HUES6 (cell line): ENCODE measurements at regions not wholly inside any gene's neighbourhood (a gene's known extent, or its start where the extent isn't known, plus 50 kb on each side); places are given as distances from the start of the nearest gene placed in this dataset.
"Not testable (repeated sequence)": the region's sequence is repeated elsewhere in the genome, so short reads cannot be mapped to it uniquely, and the experiment has no call there.

Source experiments
- H3K27ac ChIP-seq: 2 replicates; pipeline ENCODE4 v1.7.0; 2013; ENCODE audit warnings: low read depth, mild to moderate bottlenecking, low read length, inconsistent platforms
- H3K27me3 ChIP-seq: 2 replicates; pipeline ENCODE4 v1.6.1; 2013; ENCODE audit warnings: low read length; ENCODE audit not compliant: control insufficient read depth, insufficient read depth
- H3K36me3 ChIP-seq: 2 replicates; pipeline ENCODE4 v1.6.1; 2013; ENCODE audit warnings: low read length; ENCODE audit not compliant: control insufficient read depth, insufficient read depth
- H3K4me1 ChIP-seq: 2 replicates; pipeline ENCODE4 v1.6.1; 2013; ENCODE audit warnings: low read length; ENCODE audit not compliant: control insufficient read depth, insufficient read depth
- H3K4me3 ChIP-seq: 2 replicates; pipeline ENCODE4 v1.5.1; 2013; ENCODE audit warnings: low read depth, low read length
- H3K9ac ChIP-seq: one replicate; pipeline ENCODE4 v1.6.1; 2013; ENCODE audit warnings: mild to moderate bottlenecking, low read length
- H3K9me3 ChIP-seq: 2 replicates; pipeline ENCODE4 v1.6.1; 2013; ENCODE audit warnings: low read depth, low read length; ENCODE audit not compliant: control insufficient read depth, insufficient read depth

- H3K4me3 ChIP-seq: no peak overlapping the region
- no peaks in the 10 kb centered on the region for H3K36me3 ChIP-seq
- H3K9me3 ChIP-seq: peaks cover 19% of the 10 kb centered on the region
- H3K4me1 ChIP-seq: peaks cover 9% of the 10 kb centered on the region
- no peaks in the 10 kb centered on the region for H3K27me3 ChIP-seq
- H3K9ac ChIP-seq: no peak overlapping the region
- no peak overlapping the region for H3K27ac ChIP-seq
These were observed 83.5 kb upstream of the KMT2C start for GRCh38 chr7:152519290-152519689.

DNA sequence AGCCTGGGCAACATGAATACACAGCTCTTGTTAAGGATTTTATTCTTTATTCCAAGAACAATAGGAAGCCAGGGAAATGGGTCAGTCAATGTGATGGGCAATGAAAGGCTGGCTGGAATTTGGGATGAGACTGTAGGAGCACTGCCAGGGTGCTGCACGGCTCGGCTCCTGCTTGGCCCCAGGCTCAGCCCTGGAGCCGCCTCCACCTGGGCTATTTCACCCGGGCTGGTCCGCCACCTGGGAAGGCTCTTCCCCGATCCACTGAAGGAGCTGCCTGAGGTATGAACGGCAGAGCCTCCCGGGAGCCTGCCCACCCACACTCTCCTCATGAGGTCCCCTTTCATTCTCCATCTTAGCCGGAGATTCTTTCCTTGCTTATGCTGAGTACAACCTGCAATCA is 80.4 kb upstream of the KMT2C start:
- Histone ChIP-seq H3K27ac (no peak overlapping the region), H3K9me3 (peaks cover 19% of the 10 kb centered on the region), H3K9ac (no peak overlapping the region), H3K36me3 (no peaks in the 10 kb centered on the region), H3K27me3 (no peaks in the 10 kb centered on the region), H3K4me1 (no peaks in the 10 kb centered on the region), H3K4me3 (no peak overlapping the region)

DNA sequence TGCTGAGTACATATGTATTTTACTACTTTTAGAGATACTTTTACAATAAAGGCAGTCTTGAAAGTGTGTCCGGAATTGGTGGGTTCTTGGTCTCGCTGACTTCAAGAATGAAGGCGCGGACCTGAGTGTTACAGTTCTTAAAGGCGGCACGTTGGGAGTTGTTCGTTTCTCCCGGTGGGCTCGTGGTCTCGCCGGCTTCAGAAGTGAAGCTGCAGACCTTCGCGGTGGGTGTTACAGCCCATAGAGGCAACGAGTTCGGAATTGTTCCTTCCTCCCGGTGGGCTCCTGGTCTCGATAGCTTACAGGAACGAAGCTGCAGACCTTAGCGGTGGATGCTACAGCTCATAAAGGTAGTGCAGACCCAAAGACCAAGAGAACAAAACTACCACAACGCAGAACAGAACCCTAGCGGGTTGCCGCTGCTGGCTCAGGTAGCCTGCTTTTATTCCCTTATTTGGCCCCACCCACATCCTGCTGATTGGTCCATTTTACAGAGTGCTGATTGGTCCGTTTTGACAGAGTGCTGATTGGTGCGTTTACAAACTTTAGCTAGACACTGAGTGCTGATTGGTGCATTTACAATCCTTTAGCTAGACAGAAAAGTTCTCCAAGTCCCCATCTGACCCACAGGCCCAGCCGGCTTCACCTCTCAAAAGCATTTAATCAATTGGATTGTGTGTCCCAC is 79.6 kb upstream of the KMT2C start:
- not testable (repeated sequence) for H3K36me3 ChIP-seq, H3K27ac ChIP-seq, H3K9ac ChIP-seq, H3K4me1 ChIP-seq, H3K27me3 ChIP-seq, H3K4me3 ChIP-seq
- H3K9me3 ChIP-seq: peaks cover 18% of the 10 kb centered on the region

GRCh38 chr7:152514771-152515105 is 78.9 kb upstream of the KMT2C start:
- Histone ChIP-seq H3K36me3 (no peaks in the 10 kb centered on the region), H3K27ac (no peak overlapping the region), H3K4me1 (no peaks in the 10 kb centered on the region), H3K27me3 (no peaks in the 10 kb centered on the region), H3K4me3 (no peak overlapping the region), H3K9me3 (peaks cover 12% of the 10 kb centered on the region), H3K9ac (no peak overlapping the region)

DNA sequence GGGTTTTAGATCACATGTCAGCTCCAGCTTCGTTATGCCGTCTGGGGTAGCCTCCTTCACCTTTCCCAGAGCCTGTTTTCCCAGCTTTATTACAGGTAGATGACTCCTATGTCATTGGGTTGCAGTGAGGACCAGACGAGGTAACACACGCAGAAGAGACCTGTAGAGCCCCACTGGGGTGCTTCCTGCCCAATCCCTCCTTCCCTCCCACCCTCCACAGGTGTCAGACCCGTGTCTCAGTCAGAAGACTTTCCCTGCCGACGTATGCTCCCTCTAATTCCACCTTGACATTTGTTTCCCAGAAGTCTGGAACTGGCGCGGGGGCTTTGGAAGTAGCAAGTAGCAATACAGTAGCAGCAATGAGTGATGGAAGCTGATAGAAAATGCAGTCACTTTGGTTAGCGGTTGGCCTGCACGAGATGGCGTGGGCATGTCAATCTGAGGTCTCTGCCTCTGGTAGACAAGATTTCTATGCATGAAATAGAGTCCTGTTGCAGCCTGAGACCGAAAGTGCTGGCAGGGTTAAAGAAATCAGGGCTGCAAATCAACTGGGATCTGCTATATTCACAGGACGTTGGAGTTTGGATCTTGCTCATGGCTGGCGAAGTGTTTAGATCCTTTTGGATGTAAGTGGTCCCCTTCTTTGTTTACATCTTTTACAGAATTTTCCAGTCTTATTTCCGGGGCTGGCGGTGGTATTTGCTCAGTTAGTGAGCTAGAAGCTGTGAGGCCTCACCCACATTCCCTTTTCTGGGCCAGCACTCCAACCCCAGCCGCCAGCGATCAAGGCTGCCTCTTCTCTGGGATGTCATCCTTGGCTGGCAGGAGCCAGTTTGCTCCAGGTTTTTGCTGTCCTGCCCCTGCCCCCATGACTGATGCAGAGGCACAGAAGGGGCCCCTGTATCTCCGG is 78.3 kb upstream of the KMT2C start:
- Histone ChIP-seq H3K9ac (no peak overlapping the region), H3K27me3 (no peaks in the 10 kb centered on the region), H3K36me3 (no peaks in the 10 kb centered on the region), H3K27ac (no peak overlapping the region), H3K4me1 (no peaks in the 10 kb centered on the region), H3K4me3 (no peak overlapping the region), H3K9me3 (peaks cover 5% of the 10 kb centered on the region)

DNA sequence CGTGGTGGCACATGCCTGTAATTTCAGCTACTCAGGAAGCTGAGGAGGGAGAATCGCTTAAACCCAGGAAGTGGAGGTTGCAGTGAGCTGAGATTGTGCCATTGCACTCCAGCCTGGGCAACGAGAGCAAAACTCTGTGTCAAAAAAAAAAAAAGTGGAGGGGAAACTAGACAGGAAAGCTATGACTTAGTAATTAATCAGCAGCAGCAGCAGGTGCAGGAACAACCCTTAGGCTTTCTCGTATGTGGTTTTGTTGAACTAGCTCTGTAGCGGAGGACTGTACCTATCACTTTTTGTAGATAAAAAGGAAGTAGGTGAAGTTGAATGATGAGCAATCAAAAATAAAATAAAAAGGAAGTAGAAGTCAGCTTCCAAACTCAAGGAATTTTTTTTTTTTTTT is 76.9 kb upstream of the KMT2C start:
- Histone ChIP-seq H3K9me3 (no peaks in the 10 kb centered on the region), H3K27me3 (no peaks in the 10 kb centered on the region), H3K4me1 (no peaks in the 10 kb centered on the region), H3K36me3 (no peaks in the 10 kb centered on the region), H3K27ac (no peak overlapping the region), H3K4me3 (no peak overlapping the region), H3K9ac (no peak overlapping the region)

DNA sequence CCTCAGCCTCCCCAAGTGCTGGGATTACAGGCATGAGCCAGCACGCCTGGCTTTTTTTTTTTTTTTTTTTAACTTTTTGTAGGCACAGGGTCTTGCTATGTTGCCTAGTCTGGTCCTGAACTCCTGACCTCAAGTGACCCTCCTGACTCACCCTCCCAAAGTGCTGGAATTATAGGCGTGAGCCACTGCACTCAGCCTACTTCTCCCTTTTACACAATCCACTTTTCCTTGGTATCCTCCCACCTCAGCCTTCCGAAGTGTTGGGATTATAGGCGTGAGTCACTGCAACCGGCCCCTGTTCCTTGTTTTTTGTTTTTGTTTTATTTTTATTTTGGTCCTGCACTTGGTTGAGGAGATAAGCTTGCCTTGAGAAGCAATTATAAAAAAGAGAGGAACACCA is 75.9 kb upstream of the KMT2C start:
- H3K4me3 ChIP-seq: no peak overlapping the region
- H3K4me1 ChIP-seq: no peaks in the 10 kb centered on the region
- H3K27me3 ChIP-seq: no peaks in the 10 kb centered on the region
- H3K9me3 ChIP-seq: no peaks in the 10 kb centered on the region
- H3K36me3 ChIP-seq: no peaks in the 10 kb centered on the region
- no peak overlapping the region for H3K27ac ChIP-seq
- no peak overlapping the region for H3K9ac ChIP-seq

- Histone ChIP-seq H3K4me1 (peaks cover 6% of the 10 kb centered on the region), H3K9me3 (no peaks in the 10 kb centered on the region), H3K27ac (no peak overlapping the region), H3K36me3 (no peaks in the 10 kb centered on the region), H3K27me3 (no peaks in the 10 kb centered on the region), H3K9ac (no peak overlapping the region), H3K4me3 (no peak overlapping the region)
These were observed 72.9 kb upstream of the KMT2C start for GRCh38 chr7:152508701-152509100.

DNA sequence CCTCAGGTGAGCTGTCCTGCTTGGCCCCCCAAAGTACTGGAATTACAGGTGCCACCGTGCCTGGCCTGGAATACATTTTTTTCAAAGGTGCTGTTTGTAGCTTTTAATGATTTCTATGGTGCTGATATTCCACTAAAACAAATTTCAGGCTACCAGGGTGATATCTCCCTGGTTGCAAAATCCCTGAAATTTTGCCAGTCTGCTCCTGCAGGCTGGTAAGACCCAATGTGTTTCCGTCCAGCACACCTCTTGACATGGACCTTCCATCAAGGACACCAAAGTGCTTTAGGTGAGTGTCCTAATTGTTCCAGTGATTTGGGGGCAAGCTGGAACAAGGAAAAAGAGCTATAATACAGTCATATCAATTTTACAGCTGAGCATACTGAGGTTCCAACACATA is 69.8 kb upstream of the KMT2C start:
- H3K27me3 ChIP-seq: no peaks in the 10 kb centered on the region
- no peaks in the 10 kb centered on the region for H3K36me3 ChIP-seq
- no peak overlapping the region for H3K27ac ChIP-seq
- no peak overlapping the region for H3K9ac ChIP-seq
- no peaks in the 10 kb centered on the region for H3K9me3 ChIP-seq
- H3K4me1 ChIP-seq: peaks cover 6% of the 10 kb centered on the region
- H3K4me3 ChIP-seq: no peak overlapping the region

- H3K27ac ChIP-seq: no peak overlapping the region
- H3K9ac ChIP-seq: no peak overlapping the region
- H3K36me3 ChIP-seq: no peaks in the 10 kb centered on the region
These were observed 69.0 kb upstream of the KMT2C start for GRCh38 chr7:152504816-152505215.

DNA sequence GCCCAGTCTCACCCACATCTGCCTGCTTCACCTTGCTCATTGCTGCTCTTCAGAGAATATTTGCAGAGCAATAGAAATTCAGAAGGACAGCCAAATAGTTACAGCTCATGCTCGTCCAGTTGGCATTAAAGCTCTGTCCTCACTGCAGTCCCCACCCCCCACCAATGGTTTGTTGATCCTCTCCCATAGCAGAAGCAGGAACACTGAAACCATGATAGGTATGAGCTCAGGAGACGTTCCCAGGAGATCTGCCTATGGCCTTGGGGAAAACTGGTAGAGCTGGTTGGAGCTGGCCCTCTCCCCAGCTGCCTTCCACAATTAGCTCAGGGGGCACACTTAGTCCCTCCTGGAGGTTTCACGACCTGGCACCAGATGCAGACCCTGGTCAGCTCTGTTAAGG is 68.6 kb upstream of the KMT2C start:
- Histone ChIP-seq H3K36me3 (no peaks in the 10 kb centered on the region), H3K9ac (no peak overlapping the region), H3K27ac (no peak overlapping the region), H3K4me3 (no peak overlapping the region), H3K27me3 (no peaks in the 10 kb centered on the region), H3K9me3 (no peaks in the 10 kb centered on the region), H3K4me1 (peaks cover 6% of the 10 kb centered on the region)

More at GRCh38 chr7:152504816-152505215, 69.0 kb upstream of the KMT2C start:
- no peaks in the 10 kb centered on the region for H3K9me3 ChIP-seq
- H3K4me3 ChIP-seq: no peak overlapping the region
- no peaks in the 10 kb centered on the region for H3K27me3 ChIP-seq
- peaks cover 6% of the 10 kb centered on the region for H3K4me1 ChIP-seq
